C1 segment of cervical spinal cord (tissue), 14 donors: ENCODE measurements at regions not wholly inside any gene's neighbourhood (a gene's known extent, or its start where the extent isn't known, plus 50 kb on each side); places are given as distances from the start of the nearest gene placed in this dataset.
"Not testable (repeated sequence)": the region's sequence is repeated elsewhere in the genome, so short reads cannot be mapped to it uniquely, and the experiment has no call there.

Source experiments
- DNase-seq, 14 donors: peaks; one replicate each; lab custom pipeline; 2025; lab: John Stamatoyannopoulos, UW

DNA sequence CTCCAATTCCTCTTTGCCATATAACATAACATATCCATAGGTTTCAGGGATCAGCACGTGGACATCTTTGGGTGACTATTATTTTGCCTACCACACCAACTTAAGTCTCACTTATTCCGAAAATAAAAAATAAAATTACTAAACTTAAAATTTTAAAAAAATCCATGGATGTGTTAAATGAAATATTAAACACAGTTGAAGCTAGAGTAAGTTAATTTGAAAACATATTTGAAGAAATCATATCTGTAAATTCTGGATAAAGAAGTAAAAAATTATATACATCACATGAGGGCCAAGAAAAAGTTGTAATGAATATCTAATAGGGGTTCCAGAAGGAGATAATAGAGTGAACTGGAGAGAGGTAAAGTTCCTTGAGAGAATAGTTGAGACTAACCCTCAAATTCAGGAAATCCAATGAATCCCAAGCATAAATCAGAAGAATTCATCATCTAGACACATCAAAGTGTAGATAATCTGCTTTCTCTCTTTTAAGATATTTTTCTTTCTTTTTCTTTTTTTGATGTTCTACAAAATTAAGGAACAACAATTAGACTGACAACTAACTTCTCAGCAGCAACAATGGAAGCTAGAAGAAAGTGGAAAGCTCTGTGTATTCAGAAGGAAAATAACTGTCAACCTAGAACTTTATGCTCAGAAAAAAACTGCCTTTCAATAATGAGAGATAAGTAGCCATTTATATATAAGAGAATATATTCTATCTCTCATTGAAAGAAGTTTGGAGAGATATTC, 147.4 kb downstream of the ABHD5 start:
- no peak for DNase-seq

GRCh38 chr3:43838877-43839276, 148.1 kb downstream of the ABHD5 start:
- DNase-seq = no peak

- DNase-seq = no peak
Observed at GRCh38 chr3:43843386-43843785, 152.6 kb downstream of the ABHD5 start.

DNA sequence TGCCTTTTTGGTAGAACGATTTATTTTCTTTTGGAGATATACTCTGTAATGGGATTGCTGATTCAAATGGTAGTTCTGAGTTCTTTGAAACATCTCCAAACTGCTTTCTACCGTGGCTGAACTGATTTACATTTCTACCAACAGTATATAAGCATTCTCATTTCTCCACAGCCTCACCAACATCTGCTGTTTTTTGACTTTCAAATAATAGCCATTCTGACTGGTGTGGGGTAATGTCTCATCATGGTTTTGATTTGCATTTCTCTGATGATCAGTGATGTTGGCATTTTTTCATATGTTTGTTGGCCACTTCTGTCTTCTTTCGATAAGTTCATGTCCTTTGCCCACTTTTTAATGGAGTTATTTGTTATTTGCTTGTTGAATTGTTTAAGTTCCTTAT, 154.0 kb downstream of the ABHD5 start:
- no peak for DNase-seq

DNA sequence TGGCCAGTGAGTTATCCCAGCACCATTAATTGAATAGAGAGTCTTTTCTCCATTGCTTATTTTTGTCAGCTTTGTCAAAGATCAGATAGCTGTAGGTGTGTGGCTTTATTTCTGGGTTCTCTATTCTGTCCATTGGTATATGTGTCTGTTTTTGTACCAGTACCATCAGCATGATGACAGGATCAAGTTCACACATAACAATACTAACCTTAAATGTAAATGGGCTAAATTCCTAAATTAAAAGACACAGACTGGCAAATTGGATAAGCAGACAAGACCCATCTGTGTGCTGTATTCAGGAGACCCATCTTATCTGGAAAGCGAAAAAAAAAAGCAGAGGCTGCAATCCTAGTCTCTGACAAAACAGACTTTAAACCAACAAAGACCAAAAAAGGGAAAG, 154.8 kb downstream of the ABHD5 start:
- not testable (repeated sequence) for DNase-seq

- no peak for DNase-seq
Observed at GRCh38 chr3:43852066-43852465, 161.3 kb downstream of the ABHD5 start.

DNA sequence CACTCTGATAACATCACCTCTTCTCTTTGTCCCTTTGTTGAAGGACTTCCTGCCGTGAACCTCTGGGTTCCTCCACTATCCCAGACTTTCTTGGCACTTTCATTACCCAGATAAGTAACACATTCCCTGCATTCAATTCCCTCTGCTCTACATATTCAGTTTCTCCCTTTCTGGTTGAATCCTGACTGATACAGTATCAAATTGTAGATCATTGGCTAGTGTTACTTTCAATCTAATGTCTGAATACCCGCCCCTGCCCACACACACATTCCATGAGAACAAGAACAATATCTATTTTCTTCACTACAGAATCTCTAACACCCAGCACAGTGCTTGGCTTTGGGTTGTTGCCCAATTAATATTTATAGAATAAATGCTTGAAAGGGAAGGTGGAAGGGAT, 163.5 kb downstream of the ABHD5 start:
- DNase-seq = no peak

DNA sequence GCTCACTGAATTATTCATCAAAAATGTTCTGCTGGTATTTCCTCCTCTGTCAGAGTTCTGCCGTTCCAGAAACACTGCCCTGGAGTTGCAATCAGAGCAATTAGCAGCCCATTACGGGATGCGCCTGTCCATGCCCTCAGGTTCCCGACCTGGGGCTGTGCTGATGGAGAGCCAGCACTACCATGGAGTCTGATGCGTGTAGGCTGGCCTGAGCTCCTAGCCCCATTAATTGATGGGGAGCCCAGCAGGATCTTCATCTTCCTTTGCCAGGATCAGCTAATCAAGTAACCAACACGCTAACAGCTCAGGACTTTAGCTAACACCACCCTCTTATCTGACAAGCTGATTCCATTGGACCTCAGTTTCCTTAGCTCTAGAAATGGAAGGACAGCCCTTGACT, 164.2 kb downstream of the ABHD5 start:
- DNase-seq = no peak

DNA sequence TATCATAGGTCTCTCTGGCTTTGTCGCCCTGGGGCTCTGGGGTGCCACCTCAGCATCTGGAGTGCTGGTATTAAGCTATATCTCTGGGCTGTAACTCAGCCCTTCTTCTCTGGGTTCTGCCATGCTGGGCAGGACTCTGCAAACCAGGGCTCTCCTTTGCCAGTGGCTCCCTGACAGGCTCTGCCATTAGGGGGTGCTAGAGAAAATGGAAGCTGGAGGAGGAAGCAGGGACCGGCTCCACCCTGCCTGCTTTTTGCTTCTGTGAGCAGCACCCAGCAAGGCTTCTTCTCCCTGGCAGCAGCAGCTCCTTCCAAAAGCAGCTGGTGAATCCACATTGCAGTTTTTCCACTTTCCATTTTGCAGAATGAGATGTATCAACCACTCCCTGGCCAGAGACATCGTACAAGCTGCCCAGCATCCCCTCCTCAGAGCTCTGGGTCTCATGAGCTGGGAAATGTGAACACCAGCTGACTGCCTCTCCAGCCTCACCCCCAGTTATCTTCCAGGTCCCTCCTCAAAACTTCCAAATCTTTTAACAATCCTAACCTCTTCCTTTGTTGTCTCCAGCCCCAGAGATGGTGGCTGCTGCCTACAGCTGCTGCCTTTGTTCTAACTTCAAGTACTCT, 165.0 kb downstream of the ABHD5 start:
- DNase-seq = peak in 5 of 14 donors; percentile 12 to 30 (median 24)

GRCh38 chr3:43856351-43856750, 165.6 kb downstream of the ABHD5 start:
- no peak for DNase-seq

DNA sequence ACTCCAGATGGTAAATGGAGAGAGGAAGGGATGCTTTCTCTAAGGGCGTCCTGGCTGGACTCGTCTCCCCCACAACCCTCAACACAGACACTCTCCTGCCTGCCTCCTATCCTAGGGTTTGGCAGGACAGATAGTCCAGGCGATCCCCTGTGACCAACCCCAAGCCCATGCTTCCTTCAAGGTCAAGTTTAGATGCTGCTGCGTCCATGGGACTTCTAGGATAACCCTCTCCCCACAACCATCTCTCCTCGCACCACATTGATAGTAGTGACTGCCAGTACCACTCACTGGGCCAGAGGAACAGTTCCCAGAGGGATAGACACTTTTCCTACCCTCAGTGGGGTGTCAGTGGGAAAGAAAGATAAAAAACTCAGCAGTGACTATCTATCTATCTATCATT, 166.0 kb downstream of the ABHD5 start:
- no peak for DNase-seq

GRCh38 chr3:43857361-43858293, 166.9 kb downstream of the ABHD5 start:
- no peak for DNase-seq

GRCh38 chr3:43858294-43858701, 167.6 kb downstream of the ABHD5 start:
- no peak for DNase-seq

DNA sequence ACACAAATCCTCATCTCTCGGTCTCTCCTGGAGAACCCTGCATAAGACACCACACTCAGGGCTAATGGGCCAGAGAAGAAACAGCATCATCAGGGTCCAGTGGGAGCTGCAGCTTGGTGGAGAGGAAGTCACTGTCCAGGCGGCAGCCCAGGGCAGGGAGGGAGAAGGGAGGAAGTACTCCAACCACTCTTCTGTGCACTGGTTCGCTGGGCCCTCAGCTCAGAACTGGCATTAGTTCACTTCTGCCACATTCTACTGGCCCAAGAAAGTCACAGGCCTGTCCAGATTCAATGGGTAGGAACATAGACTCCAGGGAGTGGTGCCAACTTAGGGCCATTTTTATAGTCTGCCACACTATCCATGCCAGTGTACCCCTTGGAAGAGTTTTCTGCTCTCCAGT, 169.0 kb downstream of the ABHD5 start:
- no peak for DNase-seq

DNA sequence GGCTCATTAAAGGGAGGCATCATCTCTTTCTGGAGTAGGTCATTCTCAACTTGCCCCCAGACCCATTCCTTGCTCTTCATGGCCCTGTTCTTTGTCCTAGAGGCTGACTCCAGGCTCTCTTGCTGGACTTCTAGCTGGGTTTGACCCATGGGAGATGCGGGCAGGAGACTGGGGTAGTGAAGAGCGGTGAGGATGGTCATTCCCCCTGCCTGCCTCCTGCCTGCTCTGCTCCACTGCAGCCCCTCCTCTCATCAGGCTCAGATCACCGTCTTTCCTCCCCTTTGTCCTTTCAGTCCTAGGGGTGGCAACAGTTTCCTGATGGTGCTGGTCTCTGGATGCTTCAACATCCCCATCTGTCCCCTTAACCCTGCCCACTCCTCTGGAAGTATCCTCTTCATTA, 170.9 kb downstream of the ABHD5 start:
- no peak for DNase-seq

GRCh38 chr3:43862470-43862869, 171.7 kb downstream of the ABHD5 start:
- no peak for DNase-seq

DNA sequence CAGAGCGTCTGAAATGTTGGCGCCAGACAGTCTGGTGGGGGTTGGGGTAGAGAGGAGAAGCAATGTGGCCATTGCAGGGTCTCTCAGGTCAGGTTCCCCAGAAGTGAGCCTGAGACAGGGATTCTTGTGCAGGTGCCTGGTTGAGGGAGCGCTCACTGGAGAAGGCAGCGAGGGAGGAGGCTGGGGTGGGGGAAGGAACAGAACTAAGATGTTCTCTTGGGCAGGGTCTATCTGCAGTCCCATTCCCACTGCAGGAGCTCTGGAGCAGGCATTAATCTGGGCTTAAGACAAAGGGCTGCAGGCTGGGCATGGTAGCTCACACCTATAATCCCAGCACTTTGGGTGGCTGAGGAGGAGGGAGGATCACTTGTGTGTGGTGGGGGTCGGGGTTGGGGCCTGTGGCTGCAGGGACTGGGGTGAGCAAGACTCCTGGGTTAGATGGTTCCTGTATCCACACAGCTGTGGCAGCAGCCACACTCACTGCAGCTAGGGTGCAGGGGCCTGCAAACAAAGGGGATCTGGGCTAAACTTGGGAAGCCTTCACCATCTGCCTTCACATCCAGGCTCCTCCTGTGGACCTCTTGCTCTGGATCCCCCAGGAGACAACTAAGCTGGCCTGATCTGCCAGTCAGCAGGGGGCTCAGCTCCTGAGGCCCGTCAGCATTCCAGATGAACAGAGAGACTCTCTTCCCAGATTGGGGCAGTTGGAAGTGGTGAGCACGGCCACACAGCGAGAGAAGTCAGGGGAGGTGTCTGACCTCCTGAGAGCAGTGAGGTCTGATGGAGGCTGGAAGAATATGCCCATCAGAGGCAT, 172.5 kb downstream of the ABHD5 start:
- DNase-seq = no peak

- DNase-seq = no peak
Observed at GRCh38 chr3:43863966-43864933, 173.5 kb downstream of the ABHD5 start.

- no peak for DNase-seq
Observed at GRCh38 chr3:43865351-43865750, 174.6 kb downstream of the ABHD5 start.

DNA sequence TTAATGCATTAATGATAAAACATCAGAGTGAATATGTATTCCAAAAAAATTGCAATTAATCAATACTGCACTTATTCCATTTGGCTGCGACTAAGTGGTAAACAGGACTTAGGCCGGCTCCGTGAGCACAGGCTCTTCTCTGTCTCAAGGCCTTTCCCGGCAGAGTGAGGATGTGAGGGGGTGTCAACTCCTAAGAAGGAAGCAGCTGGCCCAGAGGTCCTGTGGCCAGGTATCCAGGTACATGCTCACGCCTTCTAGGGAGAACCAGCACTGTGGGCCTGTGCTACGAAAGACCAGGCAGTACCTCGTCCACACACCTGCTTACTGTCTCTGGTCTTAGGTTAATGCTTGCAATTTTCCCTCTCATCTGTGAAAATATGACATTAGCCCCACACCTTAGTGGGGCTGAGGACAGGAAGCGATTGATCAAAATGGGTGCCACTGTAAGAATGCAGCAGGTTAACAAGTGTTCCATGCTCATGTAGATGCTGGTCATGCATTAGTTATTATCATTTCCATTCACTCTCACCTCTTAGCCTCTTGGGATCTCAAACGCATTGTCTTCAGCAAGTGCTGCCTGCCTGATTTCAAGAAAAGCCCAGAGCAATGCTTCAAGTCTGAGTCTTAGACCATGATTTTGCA, 175.3 kb downstream of the ABHD5 start:
- no peak for DNase-seq
